ENCODE measurements at regions not wholly inside any gene's neighbourhood (a gene's known extent, or its start where the extent isn't known, plus 50 kb on each side); places are given as distances from the start of the nearest gene placed in this dataset.

- intact Hi-C loops (cut with DNase I; ENCODE audit: low total_unique reads), result no loop called here
- TF ChIP-seq POLR2A (IDR thresholded peaks at IDR 0.05), result no peak
- TF ChIP-seq CTCF (IDR thresholded peaks at IDR 0.05), result no peak
- H3K27ac ChIP-seq, result no peak overlapping the region
Observed at GRCh38 chr9:105066275-105066865, 138.4 kb upstream of the ABCA1 start.

GRCh38 chr9:105067895-105068580, 140.1 kb upstream of the ABCA1 start:
- no peak overlapping the region for H3K27ac ChIP-seq
- intact Hi-C loops (cut with DNase I; ENCODE audit: low total_unique reads), result no loop called here
- no peaks in the 10 kb centered on the region for H3K9me3 ChIP-seq
- H3K27me3 ChIP-seq, result no peaks in the 10 kb centered on the region
- H3K36me3 ChIP-seq, result no peaks in the 10 kb centered on the region
- TF ChIP-seq POLR2A (IDR thresholded peaks at IDR 0.05), result no peak
- DNase-seq, result no peak
- no peak overlapping the region for H3K4me3 ChIP-seq
- H3K4me1 ChIP-seq, result peaks cover 0 to 10% of the 10 kb centered on the region in 2 donors

More at GRCh38 chr9:105066275-105066865, 138.4 kb upstream of the ABCA1 start:
- H3K4me3 ChIP-seq, result no peak overlapping the region
- no peaks in the 10 kb centered on the region for H3K9me3 ChIP-seq
- no peaks in the 10 kb centered on the region for H3K27me3 ChIP-seq
- H3K4me1 ChIP-seq, result peaks cover 0 to 10% of the 10 kb centered on the region in 2 donors
- no peak for DNase-seq
- no peaks in the 10 kb centered on the region for H3K36me3 ChIP-seq

DNA sequence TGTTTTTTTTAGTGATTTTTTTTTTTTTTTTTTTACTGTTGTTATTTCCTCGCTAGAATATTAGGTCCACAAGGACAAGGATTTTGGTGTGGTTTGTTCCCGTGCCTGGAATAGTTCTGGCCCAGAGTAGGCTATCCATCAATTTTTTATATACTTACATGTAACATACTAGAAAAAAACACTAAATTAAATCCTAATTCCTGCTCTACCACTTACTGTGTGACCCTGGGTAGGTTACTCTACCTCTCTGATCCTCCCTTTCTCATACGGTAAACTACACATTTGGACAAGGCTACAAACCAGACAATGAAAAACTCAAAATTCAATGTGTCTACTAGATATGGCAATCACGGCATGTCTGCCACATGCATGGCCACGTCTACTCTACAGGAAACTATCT, 141.3 kb upstream of the ABCA1 start:
- no peaks in the 10 kb centered on the region for H3K9me3 ChIP-seq
- no peak overlapping the region for H3K27ac ChIP-seq
- intact Hi-C loops (cut with DNase I; ENCODE audit: low total_unique reads), result no loop called here
- H3K36me3 ChIP-seq, result no peaks in the 10 kb centered on the region
- peaks cover 0 to under 1% of the 10 kb centered on the region in 2 donors for H3K4me1 ChIP-seq
- TF ChIP-seq CTCF (IDR thresholded peaks at IDR 0.05) (no peak), POLR2A (IDR thresholded peaks at IDR 0.05) (no peak)
- no peak for DNase-seq
- H3K4me3 ChIP-seq, result no peak overlapping the region
- no peaks in the 10 kb centered on the region for H3K27me3 ChIP-seq

GRCh38 chr9:105069696-105070095, 141.7 kb upstream of the ABCA1 start:
- no peaks in the 10 kb centered on the region for H3K9me3 ChIP-seq
- no peak overlapping the region for H3K27ac ChIP-seq
- H3K27me3 ChIP-seq, result no peaks in the 10 kb centered on the region
- DNase-seq, result no peak
- no peaks in the 10 kb centered on the region for H3K4me1 ChIP-seq
- no peak for TF ChIP-seq POLR2A (IDR thresholded peaks at IDR 0.05)
- TF ChIP-seq CTCF (IDR thresholded peaks at IDR 0.05), result no peak
- no peaks in the 10 kb centered on the region for H3K36me3 ChIP-seq
- intact Hi-C loops (cut with DNase I; ENCODE audit: low total_unique reads), result no loop called here
- no peak overlapping the region for H3K4me3 ChIP-seq

GRCh38 chr9:105070176-105070575, 142.2 kb upstream of the ABCA1 start:
- intact Hi-C loops (cut with DNase I; ENCODE audit: low total_unique reads), result no loop called here
- Histone ChIP-seq H3K27ac (no peak overlapping the region), H3K4me3 (no peak overlapping the region), H3K27me3 (no peaks in the 10 kb centered on the region), H3K9me3 (no peaks in the 10 kb centered on the region), H3K36me3 (no peaks in the 10 kb centered on the region), H3K4me1 (no peaks in the 10 kb centered on the region)
- DNase-seq, result no peak
- no peak for TF ChIP-seq POLR2A (IDR thresholded peaks at IDR 0.05)
- no peak for TF ChIP-seq CTCF (IDR thresholded peaks at IDR 0.05)
